HG03196 (cell line): ENCODE measurements at regions not wholly inside any gene's neighbourhood (a gene's known extent, or its start where the extent isn't known, plus 50 kb on each side); places are given as distances from the start of the nearest gene placed in this dataset.
A peak's percentile ranks its signal among the peaks of the same experiment; 100 is the strongest.

ENCODE experiments used
- ATAC-seq: cut with Tn5 transposase; IDR thresholded peaks from one replicate; pipeline ENCODE4 v1.9.1; 2021; ENCODE audit not compliant: unreplicated experiment

DNA sequence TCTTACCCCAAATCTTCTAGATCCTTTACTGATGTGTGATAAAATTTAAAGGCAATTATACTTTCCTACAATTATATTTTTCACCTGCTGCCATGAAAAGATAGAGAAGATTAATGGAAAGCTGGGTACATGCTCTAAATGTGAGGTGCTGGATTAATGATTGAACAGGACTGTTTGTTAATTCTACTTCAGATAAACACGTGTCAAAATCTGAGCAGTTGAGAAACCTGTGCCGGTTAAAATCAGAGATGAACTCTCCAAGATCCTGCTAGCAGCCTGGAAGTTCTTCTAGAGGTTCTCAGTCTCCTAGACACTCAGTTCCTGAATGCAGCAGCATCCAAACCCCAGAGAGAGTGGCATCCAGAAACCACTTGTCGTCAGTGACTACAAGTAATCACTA is 69.2 kb downstream of the INHBA start:
- ATAC-seq, result no peak

DNA sequence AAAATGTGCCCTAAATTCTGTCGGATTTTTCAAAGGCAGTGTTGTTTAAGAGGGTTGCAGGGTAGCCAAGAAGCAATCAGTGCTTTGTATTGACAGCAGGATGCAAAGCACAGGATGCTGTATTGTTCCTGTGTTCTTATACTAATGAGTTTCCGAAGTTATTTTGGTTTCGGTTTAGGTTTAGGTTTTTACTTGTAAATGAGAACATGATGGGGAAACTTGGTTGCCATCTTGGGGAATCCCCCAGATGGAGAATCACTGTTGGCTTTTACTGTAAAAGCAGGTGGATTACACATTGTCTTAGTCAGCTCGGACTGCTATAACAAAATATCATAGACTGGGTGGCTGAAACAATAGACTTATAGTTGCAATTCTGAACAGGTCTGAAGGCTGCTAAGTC is 72.1 kb downstream of the INHBA start:
- peak; percentile 75 for ATAC-seq

DNA sequence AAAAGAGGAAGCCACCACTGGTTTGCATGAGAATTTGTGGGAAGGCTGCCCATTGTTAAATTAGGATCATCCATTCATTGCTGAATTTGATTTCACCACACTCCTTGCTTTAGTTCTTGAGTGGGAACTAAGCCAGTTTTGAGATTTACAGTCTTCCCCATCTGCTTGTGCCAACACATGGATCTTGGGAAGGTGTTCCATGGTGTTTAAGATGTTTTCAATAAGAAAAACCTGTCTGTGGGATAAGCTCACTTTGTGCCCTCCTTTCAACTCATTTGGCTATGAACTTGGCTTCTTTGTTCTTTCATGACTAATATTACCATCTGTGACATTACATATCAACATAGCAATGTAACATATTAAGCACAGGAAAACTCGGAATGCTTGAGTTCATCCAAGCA is 73.2 kb downstream of the INHBA start:
- ATAC-seq, result no peak

- ATAC-seq, result no peak
These were observed 74.0 kb downstream of the INHBA start for GRCh38 chr7:41628901-41629300.

- ATAC-seq, result no peak
These were observed 75.1 kb downstream of the INHBA start for GRCh38 chr7:41627645-41628298.

GRCh38 chr7:41624818-41625217 is 78.1 kb downstream of the INHBA start:
- ATAC-seq, result no peak

DNA sequence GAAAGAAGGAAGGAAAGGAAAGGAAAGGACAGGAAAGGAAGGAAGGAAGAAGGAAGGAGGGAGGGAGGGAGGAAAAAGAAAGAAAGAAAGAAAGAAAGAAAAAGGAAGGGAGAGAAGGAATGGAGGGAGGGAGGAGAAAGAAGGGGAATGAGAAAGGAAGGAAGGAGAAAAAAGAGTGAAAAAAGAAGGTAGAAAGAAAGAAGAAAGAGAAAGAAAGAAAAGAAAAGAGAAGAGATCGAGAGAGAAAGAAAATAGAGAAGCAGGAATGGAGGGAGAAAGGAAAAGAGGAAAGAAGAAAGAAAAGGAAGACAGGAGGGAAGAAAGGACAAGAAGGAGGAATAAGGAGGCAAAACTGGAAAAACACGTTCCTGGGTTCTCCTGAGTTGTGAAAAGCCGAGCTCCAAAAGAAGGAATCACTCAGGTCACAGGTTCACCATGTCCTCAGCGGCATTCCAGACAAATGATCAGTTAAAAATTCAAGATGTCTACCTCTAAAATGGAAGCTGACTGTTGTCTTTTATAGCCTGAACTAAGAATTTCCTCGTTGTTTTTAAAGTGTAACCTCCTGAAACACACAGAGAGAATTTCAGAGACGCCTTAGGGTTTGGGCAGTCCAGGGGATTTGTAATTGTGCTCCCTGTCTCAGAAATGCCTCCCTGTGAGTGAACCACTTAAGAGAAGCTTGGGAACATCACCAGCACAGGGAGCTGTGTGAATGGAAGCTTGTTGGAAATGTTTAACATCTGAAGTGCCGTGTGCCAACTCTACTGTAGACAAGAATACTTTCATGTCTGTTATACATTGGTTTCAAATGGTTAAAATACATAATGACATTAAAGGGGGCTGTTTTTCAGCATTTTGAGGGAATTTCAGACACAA is 80.7 kb downstream of the INHBA start:
- ATAC-seq, result no peak

DNA sequence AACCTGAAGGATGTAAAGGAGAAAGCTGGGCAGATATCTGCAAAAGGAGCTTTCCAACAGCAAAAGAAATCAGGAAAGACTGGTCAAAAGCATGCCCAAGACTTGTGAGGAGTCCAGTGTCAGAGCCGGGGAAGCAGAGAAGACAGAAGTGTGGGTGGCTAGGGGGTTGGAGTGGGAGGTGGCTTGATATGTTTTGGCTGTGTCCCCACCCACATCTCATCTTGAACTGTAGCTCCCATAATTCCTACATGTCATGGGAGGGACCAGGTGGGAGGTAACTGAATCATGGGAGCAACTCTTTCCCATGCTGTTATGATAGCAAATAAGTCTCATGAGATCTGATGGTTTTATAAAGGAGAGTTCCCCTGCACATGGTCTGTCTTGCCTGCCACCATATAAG is 84.9 kb downstream of the INHBA start:
- no peak for ATAC-seq

GRCh38 chr7:41612798-41613197 is 90.1 kb downstream of the INHBA start:
- no peak for ATAC-seq

DNA sequence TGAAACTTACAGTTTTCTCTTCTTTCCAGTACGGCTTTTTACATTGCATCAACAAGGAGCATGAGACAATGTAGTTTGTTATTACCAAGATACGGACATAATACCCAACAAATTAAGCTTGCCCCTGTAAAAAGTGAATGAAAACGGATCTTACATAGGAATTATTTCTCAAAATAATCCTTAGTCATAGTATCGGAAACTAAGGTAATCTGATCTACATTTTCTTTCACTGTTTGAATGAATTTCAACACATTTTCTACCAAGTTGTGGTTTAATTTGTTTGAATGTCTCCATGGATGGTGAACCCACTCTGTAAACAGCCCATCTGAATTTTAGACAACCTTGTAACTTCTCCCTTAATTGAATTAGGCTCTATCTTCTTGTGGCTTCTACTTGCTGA is 90.5 kb downstream of the INHBA start:
- ATAC-seq, result no peak

DNA sequence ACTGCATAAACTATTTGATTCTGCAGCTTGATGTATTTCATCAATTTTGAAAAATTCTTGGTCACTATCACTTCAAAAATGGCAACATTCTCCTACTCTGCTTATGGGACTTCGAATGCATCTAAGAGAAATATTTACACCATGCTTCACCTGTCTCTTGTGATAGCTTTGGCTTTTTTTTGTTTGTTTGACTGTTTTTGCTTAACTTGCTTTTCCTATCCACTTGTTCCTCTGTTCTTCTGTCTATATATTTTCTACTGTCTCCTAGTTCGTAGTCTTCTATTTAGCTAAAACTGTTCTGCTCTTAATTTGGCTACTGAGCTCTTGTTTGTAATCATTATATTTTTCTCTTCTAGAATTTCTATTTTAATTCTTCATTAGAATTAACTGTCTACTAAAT is 94.4 kb downstream of the INHBA start:
- ATAC-seq, result no peak

- ATAC-seq, result no peak
These were observed 98.9 kb downstream of the INHBA start for GRCh38 chr7:41603985-41604384.

DNA sequence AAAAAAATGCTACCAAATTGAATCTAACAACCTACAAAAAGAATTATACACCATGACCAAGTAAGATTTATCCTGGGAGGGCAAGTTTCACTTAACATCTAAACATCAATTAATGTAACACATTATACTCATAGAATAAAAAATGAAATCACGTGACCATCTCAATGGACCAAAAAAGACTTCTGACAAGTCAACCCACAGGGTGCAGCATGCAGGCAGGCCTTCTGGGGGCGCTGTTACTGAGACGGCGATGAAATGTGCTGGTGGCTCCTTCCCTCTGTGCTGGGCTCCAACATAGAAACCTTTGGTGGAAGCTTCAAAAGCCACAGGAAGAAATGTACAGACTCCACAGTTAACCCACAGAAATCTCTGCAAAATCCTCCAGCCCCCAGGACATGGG is 103.1 kb downstream of the INHBA start:
- ATAC-seq, result no peak

GRCh38 chr7:41592794-41593193 is 110.1 kb downstream of the INHBA start:
- ATAC-seq, result no peak

DNA sequence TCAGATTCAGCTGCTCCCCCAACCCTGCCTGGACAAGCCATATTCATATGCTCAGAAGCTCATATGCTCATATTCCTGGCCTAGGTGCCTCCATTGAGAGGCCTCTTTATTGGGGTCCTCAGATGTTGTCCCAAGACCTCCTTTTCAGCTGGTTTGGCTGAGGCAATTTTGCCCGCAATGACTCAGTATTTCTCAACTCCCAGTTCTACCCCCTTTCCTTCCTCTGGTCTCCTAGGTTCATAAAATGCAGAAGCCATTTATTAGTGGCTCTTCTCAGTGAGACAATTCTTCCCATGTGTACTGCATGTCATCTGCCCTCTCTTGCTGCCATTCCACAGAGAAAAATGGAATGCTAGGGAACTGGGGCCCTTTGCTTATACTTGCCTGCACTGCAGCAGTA is 110.7 kb downstream of the INHBA start:
- no peak for ATAC-seq

GRCh38 chr7:41590986-41591385 is 111.9 kb downstream of the INHBA start:
- no peak for ATAC-seq

DNA sequence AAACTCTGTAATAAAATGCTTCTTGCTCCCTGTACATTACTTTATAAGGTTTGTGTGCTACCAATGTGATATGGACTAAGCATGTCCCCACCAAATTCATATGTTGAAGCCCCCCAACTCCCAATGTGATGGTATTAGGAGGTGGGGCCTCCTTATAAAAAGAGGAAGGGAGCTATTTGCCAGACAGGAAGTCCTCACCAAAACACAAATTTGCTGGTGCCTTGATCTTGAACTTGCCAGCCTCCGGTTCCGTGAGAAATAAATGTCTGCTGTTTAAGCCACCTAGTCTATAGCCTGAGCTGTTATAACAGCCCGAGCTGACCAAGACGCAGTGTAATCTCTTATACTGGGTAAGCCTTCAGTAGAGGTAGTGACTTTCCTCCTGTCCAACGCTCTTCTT is 114.5 kb downstream of the INHBA start:
- no peak for ATAC-seq

GRCh38 chr7:41586931-41587640 is 115.8 kb downstream of the INHBA start:
- ATAC-seq, result no peak

DNA sequence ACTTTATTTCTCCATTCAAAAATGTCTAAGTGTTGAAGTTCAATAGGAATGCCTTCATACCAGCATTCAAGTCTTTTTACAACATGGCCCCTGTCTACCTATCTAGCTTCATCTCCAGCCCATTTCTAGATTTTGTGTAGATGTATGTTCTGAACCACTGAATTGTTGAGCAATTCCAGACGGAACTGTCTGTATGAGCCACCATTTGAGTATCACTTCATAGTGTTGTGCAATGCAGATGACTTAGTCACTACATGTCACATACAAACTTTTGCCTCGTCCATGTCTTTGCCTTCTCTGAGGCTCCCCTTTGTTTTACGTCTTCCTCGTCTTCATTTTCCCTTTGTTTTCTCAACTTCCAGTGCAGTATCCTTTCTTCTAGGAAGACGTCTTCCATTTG is 118.1 kb downstream of the INHBA start:
- no peak for ATAC-seq

DNA sequence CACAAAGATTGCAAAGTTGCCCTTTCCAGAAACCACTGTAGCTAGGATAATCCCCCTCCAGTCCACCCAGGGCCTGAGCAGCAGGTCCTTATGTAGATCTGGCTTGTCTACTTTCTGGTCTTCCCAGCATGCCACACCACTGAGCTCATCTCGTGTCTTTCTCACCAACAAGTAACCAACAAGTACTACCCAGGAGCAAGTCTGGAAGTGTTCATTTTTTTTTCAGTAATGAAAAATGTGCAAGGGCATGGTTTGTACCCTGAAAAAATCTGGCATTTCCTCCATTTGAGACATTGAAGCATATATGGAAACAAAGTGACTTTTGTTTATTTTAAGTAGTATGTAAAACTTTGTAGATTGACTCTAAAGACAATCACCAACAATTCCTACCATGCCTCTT is 120.8 kb downstream of the INHBA start:
- no peak for ATAC-seq

GRCh38 chr7:41581041-41581440 is 121.8 kb downstream of the INHBA start:
- no peak for ATAC-seq
